ELR (cell line): ENCODE measurements at regions not wholly inside any gene's neighbourhood (a gene's known extent, or its start where the extent isn't known, plus 50 kb on each side); places are given as distances from the start of the nearest gene placed in this dataset.

ENCODE experiments used
- DNase-seq: peaks from one replicate; pipeline ENCODE4 v3.0.0-alpha.2; 2015; ENCODE audit warnings: low read depth

GRCh38 chr12:124457287-124458219 lies 109.9 kb downstream of the NCOR2 start:
- peak; percentile 57 for DNase-seq

DNA sequence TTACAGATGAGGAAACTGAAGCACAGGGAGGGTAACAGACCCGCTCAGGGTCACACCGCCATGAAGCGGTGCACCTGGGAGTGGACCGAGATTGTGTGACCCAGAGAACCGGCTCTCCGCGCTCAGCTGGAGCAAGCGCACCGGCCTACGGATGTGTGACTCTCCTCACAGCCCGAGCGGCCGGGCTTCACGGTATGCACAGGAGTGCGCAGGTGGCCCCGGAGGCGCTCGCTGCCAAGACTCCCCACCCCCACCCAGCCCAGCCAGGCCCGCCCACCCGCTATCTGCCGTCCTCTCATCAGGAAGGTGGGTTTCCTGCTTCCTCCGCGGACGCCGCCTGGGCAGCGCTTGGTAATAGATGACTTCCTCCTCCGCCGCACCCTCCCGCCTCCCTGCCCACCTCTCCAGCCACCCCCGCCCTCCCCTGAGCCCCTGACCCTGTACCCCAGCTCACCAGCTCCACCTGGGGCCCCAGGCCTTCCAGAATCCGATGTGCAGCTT lies 110.7 kb downstream of the NCOR2 start:
- DNase-seq = no peak

GRCh38 chr12:124456133-124456651 lies 111.2 kb downstream of the NCOR2 start:
- DNase-seq = no peak

GRCh38 chr12:124455336-124455735 lies 112.1 kb downstream of the NCOR2 start:
- DNase-seq = no peak

GRCh38 chr12:124454735-124455134 lies 112.7 kb downstream of the NCOR2 start:
- no peak for DNase-seq

DNA sequence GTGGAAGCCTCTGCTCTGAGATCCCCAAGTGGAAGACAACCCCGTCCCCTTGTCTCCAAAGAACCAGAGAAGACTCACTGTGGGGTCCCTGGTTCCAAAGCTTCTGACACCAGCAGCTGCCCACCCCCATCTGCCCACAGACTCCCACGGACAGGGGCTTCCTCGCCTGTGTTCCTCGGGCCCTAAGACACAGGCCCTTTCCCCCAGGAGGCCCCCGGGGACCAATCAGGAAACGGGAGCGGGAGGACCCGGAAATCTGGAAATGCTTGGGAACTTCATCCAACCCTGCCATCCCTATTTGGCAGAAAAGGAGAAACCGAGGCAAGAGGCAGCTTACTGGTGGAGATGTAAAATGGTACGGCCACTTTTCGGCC lies 113.1 kb downstream of the NCOR2 start:
- DNase-seq = no peak

GRCh38 chr12:124453419-124454351 lies 113.7 kb downstream of the NCOR2 start:
- peak; percentile 79 for DNase-seq

DNA sequence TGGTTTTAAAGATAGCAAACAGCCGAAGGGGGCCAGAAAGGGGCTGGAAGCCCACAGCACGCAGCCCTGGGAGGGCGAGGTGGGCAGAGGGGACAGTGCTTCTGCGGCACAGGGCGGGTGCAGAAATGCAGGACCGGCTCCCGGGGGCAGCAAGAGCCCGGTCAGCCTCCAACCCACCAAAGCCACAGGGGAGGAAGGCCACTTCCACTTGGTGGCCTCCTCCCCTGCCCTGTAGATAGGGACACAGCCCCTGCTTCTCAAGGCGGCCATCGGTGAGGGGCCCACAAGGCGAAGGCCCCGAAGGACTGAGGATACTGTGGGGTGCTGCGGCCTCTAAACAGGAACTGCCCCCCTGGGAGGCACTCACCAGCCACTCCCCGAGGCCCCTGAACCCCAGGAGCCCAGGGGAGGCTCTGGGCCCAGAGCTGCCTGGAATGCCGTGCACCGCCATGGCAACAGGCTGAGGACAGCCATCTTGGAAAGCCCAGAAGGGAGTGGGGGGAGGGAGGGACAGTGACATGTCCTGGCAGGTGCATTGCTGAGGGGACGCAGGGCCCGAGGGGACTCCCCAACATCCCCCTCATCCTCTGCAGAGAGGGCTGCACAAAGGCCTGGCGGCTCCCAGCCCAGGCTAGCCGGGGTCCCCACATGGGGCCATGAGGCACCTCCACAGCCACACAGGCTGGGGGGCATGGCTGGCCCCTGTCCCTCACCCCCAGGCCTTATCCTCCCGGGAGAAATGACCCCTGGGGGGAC lies 114.7 kb downstream of the NCOR2 start:
- DNase-seq = no peak

DNA sequence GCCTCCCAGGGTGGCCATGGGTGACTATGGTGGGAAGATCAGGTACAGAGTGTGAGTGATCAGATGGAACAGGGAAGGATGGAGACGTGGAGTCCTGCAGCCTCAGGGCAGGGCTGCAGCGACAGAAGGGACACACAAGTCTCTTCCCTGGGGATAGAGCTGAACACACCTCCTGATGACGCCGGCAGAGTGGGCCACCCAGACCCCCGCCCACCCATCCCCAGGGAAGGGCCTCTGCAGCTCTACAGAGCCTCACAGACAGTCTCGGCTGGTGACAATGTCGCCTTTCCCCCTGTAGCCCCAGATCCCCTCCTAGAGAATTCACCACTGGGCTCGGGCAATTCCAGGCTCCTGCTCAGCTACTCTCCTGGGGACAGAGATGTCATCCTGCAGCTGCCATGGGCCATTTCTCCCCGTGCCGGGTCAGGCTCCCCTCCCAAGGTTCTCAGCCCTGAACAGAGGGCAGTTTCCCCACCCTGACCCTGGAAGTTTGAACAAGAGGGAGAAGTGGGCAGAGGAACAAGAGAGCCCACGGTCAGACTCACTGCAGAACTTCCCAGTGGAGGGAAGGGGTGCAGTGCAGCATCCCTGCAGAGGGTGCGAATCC lies 115.7 kb downstream of the NCOR2 start:
- no peak for DNase-seq

- no peak for DNase-seq
Observed at GRCh38 chr12:124451016-124451415, 116.4 kb downstream of the NCOR2 start.

DNA sequence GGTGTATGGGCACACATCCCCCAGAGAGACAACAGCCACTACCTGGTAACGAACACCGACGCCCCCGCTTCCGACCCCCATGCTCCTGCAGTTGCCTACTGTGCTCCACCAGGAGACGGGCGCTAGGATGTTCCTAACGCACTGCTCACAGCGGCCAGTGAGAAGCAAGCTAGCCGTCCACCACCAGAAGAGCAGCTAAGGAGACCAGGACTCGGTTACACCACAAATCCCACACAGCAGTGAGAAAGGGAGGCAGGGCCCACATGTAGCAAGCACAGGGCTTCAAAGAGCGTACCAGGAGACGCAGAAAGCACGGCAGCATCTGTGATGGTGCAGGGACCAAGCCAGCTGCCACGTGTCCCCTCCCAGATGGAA lies 117.0 kb downstream of the NCOR2 start:
- DNase-seq = no peak

DNA sequence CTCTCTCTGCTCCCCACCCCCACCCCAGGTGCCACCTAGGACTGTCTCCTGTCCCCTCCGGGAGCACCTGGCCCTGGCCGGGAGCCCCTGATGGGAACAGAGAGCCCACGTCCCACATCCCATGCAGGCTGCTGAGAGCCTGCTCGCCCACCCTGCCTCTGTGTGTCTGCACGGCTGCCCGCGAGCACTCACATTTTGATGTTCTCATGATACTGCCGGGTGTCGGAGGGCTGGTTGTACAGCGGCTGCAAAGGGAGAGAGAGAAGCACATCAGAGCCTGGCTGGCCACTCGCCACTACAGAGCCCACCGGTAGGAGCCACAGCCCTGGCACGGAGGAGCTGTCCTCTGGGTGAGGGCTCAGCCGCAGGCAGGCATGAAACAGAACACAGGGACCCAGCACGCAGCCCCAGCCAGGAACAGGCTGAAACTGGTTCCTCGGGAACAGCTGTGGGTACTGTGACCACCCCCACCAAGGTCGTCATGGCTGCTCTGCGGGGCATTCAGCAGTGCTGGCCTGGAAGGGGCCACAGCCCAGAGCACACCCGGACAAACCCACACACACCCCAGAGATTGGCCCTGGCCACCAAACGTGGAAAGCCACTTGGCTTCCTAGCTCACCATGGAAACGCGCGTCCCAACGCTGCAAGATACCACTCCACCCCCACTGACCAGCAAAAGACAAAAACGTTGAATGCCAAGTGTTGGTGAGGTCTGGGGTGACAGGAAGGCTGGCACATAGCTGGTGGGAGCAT lies 117.6 kb downstream of the NCOR2 start:
- DNase-seq = no peak

GRCh38 chr12:124448955-124449622 lies 118.3 kb downstream of the NCOR2 start:
- no peak for DNase-seq

- DNase-seq = no peak
Observed at GRCh38 chr12:124448241-124448954, 119.0 kb downstream of the NCOR2 start.

- DNase-seq = no peak
Observed at GRCh38 chr12:124446364-124446763, 121.0 kb downstream of the NCOR2 start.

- DNase-seq = no peak
Observed at GRCh38 chr12:124445826-124446225, 121.6 kb downstream of the NCOR2 start.

DNA sequence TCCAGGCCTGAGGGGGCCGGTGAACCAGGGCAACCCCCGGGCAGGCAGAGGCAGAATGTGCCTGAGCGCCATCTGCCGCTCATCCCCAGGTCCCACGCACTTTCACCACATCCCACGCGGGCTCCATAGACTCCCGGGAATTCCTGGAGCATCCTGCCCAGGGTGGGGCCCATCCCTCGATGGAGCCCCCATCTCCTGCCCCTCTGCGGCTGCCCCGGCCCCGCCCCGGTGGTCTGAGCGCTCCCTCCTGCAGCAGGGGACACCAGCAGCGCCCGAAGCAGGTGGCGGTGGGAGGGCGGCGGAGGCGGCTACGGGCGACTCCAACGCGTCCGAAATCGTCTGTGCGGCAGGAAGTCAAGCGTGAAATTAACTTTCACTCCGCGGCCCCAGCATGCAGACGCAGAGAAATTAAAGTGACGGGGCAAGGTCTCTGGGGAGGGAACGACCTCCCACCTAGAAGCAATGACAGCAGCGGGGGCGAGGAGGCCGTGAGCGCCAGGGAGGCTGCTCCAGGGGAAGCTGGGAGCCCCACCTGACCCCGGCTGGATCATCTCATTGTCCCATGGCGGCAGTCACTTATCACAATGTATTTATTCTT lies 122.2 kb downstream of the NCOR2 start:
- DNase-seq = no peak

GRCh38 chr12:124443931-124444712 lies 123.3 kb downstream of the NCOR2 start:
- DNase-seq = no peak
